KMS-11 (cell line): ENCODE measurements at regions not wholly inside any gene's neighbourhood (a gene's known extent, or its start where the extent isn't known, plus 50 kb on each side); places are given as distances from the start of the nearest gene placed in this dataset.
"Not testable (repeated sequence)": the region's sequence is repeated elsewhere in the genome, so short reads cannot be mapped to it uniquely, and the experiment has no call there.

Experiments used
- H2AFZ ChIP-seq: fragments of 200-600 bp; sonication (generic); 2 replicates; pipeline ENCODE4 v1.6.1; 2016; ENCODE audit warnings: antibody characterized with exemption, mixed run types, low read depth
- H3K27ac ChIP-seq: fragments of 200-600 bp; sonication (generic); 2 replicates; pipeline ENCODE4 v1.6.1; 2016; ENCODE audit warnings: mild to moderate bottlenecking, mixed run types
- H3K27me3 ChIP-seq: fragments of 200-600 bp; sonication (generic); 2 replicates; pipeline ENCODE4 v1.6.1; 2017; ENCODE audit warnings: mild to moderate bottlenecking, low read depth, mixed run types, moderate library complexity; ENCODE audit not compliant: insufficient read depth
- H3K36me3 ChIP-seq: fragments of 200-600 bp; sonication (generic); 2 replicates; pipeline ENCODE4 v1.6.1; 2017; ENCODE audit warnings: mild to moderate bottlenecking, mixed run types; ENCODE audit not compliant: insufficient read depth
- H3K4me1 ChIP-seq: fragments of 200-600 bp; sonication (generic); 2 replicates; pipeline ENCODE4 v1.6.1; 2016; ENCODE audit warnings: mild to moderate bottlenecking, low read depth, mixed run types; ENCODE audit not compliant: poor library complexity, severe bottlenecking
- H3K4me2 ChIP-seq: fragments of 200-600 bp; sonication (generic); 2 replicates; pipeline ENCODE4 v1.7.0; 2016; ENCODE audit warnings: mild to moderate bottlenecking, mixed run types
- H3K4me3 ChIP-seq: fragments of 200-600 bp; sonication (generic); IDR thresholded peaks from 2 replicates; pipeline ENCODE4 v1.6.1; 2017; ENCODE audit warnings: low read depth, low read length, mixed read lengths; ENCODE audit not compliant: insufficient read depth
- H3K79me2 ChIP-seq: fragments of 200-600 bp; sonication (generic); 2 replicates; pipeline ENCODE4 v1.6.1; 2016; ENCODE audit warnings: low read depth, mixed run types; ENCODE audit not compliant: insufficient read depth
- H3K9ac ChIP-seq: fragments of 200-600 bp; sonication (generic); 2 replicates; pipeline ENCODE4 v1.6.1; 2016; ENCODE audit warnings: mild to moderate bottlenecking, mixed run types
- H4K20me1 ChIP-seq: fragments of 200-600 bp; sonication (generic); 2 replicates; pipeline ENCODE4 v1.6.1; 2016; ENCODE audit warnings: mild to moderate bottlenecking, mixed run types; ENCODE audit not compliant: insufficient read depth
- CTCF ChIP-seq: fragments of 200-600 bp; sonication (generic); conservative IDR thresholded peaks from 2 replicates; pipeline ENCODE4 v1.6.1; 2017; ENCODE audit warnings: low read depth, mild to moderate bottlenecking, antibody characterized with exemption, low read length, moderate library complexity, mixed read lengths

GRCh38 chr4:24181005-24181404 is 291.2 kb upstream of the PPARGC1A start:
- no peak overlapping the region for H3K27ac ChIP-seq
- H3K4me2 ChIP-seq = no peak overlapping the region; the same call in 1 of the 2 replicates
- H3K9ac ChIP-seq = no peak overlapping the region
- H3K36me3 ChIP-seq = no peaks in the 10 kb centered on the region
- no peaks in the 10 kb centered on the region for H3K79me2 ChIP-seq
- H2AFZ ChIP-seq = no peak overlapping the region
- no peaks in the 10 kb centered on the region for H4K20me1 ChIP-seq
- TF ChIP-seq CTCF = no peak
- H3K27me3 ChIP-seq = no peaks in the 10 kb centered on the region
- H3K4me3 ChIP-seq = no peak overlapping the region
- H3K4me1 ChIP-seq = peaks cover 42% of the 10 kb centered on the region

GRCh38 chr4:24180586-24180985 is 290.7 kb upstream of the PPARGC1A start:
- Histone ChIP-seq H3K4me2 (peak overlapping the region; percentile 60; the same call in 1 of the 2 replicates), H3K9ac (no peak overlapping the region), H3K79me2 (no peaks in the 10 kb centered on the region), H3K4me1 (peaks cover 41% of the 10 kb centered on the region), H3K27ac (no peak overlapping the region), H2AFZ (no peak overlapping the region), H3K36me3 (no peaks in the 10 kb centered on the region), H4K20me1 (no peaks in the 10 kb centered on the region), H3K4me3 (no peak overlapping the region), H3K27me3 (no peaks in the 10 kb centered on the region)
- TF ChIP-seq CTCF = no peak

- peak overlapping the region; percentile 22; the same call in 1 of the 2 replicates for H3K27ac ChIP-seq
Measured at GRCh38 chr4:24179201-24179840, 289.5 kb upstream of the PPARGC1A start.

GRCh38 chr4:24177443-24177842 is 287.6 kb upstream of the PPARGC1A start:
- H3K36me3 ChIP-seq, H2AFZ ChIP-seq, H3K27ac ChIP-seq, H3K9ac ChIP-seq, H3K4me3 ChIP-seq, H3K79me2 ChIP-seq, H4K20me1 ChIP-seq, H3K4me2 ChIP-seq, H3K27me3 ChIP-seq: not testable (repeated sequence)
- H3K4me1 ChIP-seq = peaks cover 32% of the 10 kb centered on the region

More at GRCh38 chr4:24179201-24179840, 289.5 kb upstream of the PPARGC1A start:
- H3K4me2 ChIP-seq = peak overlapping the region; percentile 60
- H3K4me3 ChIP-seq = no peak overlapping the region
- H3K79me2 ChIP-seq = no peaks in the 10 kb centered on the region
- H3K36me3 ChIP-seq = no peaks in the 10 kb centered on the region
- peak overlapping the region; percentile 22; the same call in 1 of the 2 replicates for H2AFZ ChIP-seq
- no peaks in the 10 kb centered on the region for H4K20me1 ChIP-seq
- H3K9ac ChIP-seq = no peak overlapping the region
- no peaks in the 10 kb centered on the region for H3K27me3 ChIP-seq
- H3K4me1 ChIP-seq = peaks cover 32% of the 10 kb centered on the region
- TF ChIP-seq CTCF = no peak

- Histone ChIP-seq H3K27ac (no peak overlapping the region), H4K20me1 (no peaks in the 10 kb centered on the region), H3K4me2 (no peak overlapping the region), H3K27me3 (no peaks in the 10 kb centered on the region), H2AFZ (no peak overlapping the region), H3K4me1 (peaks cover 24% of the 10 kb centered on the region), H3K4me3 (no peak overlapping the region), H3K79me2 (no peaks in the 10 kb centered on the region), H3K36me3 (no peaks in the 10 kb centered on the region), H3K9ac (no peak overlapping the region)
- TF ChIP-seq CTCF = no peak
Measured at GRCh38 chr4:24175707-24176106, 285.9 kb upstream of the PPARGC1A start.
